ENCODE measurements at regions not wholly inside any gene's neighbourhood (a gene's known extent, or its start where the extent isn't known, plus 50 kb on each side); places are given as distances from the start of the nearest gene placed in this dataset.

DNA sequence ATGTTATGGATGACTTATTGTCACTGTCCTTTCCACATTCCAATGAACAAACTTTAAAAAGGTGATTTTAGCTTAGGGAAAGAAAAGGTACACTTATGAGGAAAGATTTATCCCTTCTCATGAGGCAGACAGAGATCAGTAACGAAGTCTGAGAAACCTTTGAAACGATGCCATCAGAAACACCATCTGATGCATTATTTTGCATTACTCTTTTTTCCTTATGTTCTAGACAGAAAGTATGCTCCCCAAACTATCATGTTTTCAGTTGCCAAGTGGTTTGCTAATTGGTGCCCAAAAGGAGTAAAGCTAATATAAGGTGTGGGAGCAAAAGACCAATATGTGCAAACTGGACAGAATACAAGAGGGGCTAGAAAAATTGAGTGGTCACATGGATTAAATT, 397.7 kb upstream of the RIOK2 start:
- DNase-seq: no peak

GRCh38 chr5:97591781-97592180, 408.7 kb upstream of the RIOK2 start:
- DNase-seq: no peak

GRCh38 chr5:97600486-97600885, 417.4 kb upstream of the RIOK2 start:
- DNase-seq: no peak

GRCh38 chr5:97601651-97602050, 418.6 kb upstream of the RIOK2 start:
- DNase-seq: no peak

- no peak for DNase-seq
These were observed 423.5 kb upstream of the RIOK2 start for GRCh38 chr5:97606531-97606930.

DNA sequence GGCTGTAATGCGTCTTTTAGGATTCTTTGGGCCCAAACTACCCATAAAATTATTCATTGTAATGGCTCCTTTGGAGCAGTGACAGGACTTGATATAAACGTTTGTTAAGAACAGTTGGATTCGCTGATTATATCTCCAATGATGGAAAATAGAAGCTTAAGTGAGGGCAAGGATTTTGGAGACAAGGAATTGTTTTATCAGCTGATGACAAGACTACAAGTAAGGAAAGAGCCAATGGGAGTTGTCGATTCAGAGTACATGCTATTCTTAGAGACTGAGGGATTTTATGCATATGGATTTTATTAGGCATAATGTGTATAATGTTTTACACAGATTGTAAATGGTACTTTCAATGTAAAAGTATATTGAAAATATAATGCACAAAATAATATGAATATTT, 425.5 kb upstream of the RIOK2 start:
- peak; percentile 9 for DNase-seq

DNA sequence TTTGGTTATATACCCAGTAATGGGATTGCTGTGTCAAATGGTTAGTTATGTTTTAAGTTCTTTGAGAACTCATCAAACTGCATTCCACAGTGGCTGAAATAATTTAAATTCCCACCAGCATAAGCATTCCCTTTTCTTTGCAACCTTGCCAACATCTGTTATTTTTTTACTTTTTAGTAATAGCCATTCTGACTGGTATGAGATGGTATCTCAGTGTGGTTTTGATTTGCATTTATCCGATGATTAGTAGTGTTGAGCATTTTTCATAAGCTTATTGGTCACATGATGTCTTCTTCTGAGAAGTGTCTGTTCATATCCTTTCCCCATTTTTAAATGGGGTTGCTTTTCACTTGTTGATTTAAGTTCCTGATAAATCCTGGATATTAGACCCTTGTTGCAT, 435.7 kb upstream of the RIOK2 start:
- no peak for DNase-seq

DNA sequence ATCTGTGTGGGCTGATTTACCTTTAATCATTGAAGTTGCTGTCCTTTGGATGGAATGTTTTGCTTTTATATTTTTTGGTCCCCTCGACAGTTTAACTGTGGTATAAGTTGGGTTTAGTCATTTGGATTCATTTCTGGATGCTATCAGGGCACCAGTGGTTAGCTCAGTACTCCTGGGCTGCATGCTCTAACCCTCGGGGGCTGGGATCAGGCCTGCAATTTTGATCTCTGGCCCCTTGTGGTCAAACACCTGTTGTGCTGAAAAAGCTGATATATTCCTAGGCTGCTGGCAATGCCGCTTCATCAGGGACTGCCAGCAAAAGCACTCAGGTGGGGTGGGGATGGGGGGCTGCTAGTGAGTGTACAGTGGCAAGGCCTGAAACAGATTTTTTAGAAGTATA, 440.4 kb upstream of the RIOK2 start:
- no peak for DNase-seq

- no peak for DNase-seq
These were observed 441.8 kb upstream of the RIOK2 start for GRCh38 chr5:97624886-97625285.

- no peak for DNase-seq
These were observed 444.2 kb upstream of the RIOK2 start for GRCh38 chr5:97627272-97627671.

GRCh38 chr5:97628031-97628430, 445.0 kb upstream of the RIOK2 start:
- DNase-seq: no peak

DNA sequence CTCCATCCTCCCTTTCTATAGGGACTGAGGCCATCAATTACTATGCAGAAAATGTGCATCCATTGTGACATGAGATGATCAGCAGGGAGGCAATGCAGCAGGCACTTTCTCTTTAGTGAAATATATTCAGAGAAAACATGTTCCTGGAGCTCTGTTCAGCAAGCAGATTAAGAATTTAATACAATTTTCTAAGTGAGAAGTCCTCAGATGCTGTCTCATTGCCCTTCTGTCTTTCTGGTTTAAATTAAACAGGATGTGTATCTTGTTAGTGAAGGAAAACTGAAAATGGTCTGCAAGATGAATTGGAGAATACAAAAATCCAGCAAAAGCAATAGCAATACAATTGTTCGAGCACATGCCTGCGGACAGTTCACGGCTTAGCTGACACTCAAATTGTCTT, 445.8 kb upstream of the RIOK2 start:
- DNase-seq: no peak

- peak; percentile 50 for DNase-seq
These were observed 446.2 kb upstream of the RIOK2 start for GRCh38 chr5:97629276-97629675.

- no peak for DNase-seq
These were observed 452.5 kb upstream of the RIOK2 start for GRCh38 chr5:97635553-97635952.

DNA sequence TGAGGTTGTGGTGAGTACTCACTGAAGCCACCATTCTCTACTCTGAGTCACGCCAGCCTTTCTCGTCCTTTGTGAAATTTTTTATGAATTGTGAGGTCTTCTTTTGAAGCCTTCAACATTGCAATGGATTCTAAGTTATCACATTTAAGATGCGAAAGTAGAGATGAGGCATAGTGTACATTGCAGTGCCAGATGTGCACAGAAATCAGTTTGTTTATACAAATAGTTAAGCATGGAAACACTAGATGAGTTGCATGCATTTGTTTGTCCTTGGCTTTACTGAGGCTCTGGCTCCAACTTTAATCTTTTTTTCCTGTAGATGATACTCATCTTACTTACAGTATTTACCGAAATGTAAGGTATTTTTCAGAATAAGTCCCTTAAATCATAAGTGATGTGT, 453.7 kb upstream of the RIOK2 start:
- DNase-seq: no peak

- DNase-seq: no peak
These were observed 458.0 kb upstream of the RIOK2 start for GRCh38 chr5:97641081-97641480.

DNA sequence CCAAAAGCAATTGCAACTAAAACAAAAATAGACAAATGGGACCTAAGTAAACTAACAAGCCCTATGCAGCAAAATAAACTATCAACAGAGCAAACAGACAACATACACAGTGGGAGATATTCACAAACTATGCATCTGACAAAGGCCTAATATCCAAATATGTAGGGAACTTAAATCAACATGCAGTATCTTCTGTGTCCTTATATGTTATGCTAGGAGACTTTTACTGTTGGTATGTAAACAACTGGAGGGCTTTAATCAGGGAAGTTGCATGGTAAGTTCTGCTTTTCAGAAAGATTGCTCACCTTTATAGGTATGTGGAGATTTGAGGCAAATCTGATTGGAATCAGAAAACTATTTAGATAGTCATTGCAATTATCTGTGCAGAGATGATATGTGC, 461.2 kb upstream of the RIOK2 start:
- no peak for DNase-seq

GRCh38 chr5:97644896-97645295, 461.8 kb upstream of the RIOK2 start:
- DNase-seq: no peak

GRCh38 chr5:97657239-97657638, 474.2 kb upstream of the RIOK2 start:
- DNase-seq: no peak

DNA sequence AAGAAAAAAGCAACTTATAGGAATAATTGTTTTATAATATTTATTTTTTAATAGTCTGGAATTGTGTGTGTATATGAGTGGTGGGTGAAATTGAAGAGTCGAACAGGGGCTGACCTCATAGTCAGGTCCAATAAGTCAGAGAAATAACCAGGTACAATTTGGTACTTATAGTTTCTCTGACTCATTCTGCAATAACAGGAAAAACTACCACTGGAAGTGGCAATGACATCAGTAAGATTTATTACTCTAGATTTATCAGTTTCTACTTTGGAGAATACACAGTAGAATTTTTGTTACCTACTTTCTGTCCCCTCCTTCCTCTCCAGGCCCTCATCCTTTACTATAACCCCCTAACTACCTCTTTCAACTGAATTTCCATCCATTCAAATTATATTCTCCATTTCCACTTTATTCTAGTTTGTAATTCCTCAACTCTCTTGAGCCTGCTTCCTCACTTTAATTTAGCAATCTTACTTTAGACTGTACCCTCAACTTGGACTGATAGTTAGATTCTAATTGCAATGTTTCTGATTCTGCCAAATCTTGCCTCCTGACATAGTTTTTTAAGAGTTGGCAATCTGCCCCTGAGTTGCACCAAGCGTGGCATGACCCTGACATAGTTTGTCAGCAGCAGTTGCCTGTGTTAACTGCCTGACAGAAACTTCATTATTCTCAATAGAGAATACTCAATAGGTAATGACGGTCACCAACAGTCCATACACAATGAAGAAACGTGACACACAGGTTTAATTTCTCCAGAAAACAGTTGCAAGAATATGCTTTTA, 475.3 kb upstream of the RIOK2 start:
- no peak for DNase-seq

- no peak for DNase-seq
These were observed 483.7 kb upstream of the RIOK2 start for GRCh38 chr5:97666783-97667182.

- DNase-seq: no peak
These were observed 487.4 kb upstream of the RIOK2 start for GRCh38 chr5:97670447-97670846.

GRCh38 chr5:97676608-97677007, 493.6 kb upstream of the RIOK2 start:
- DNase-seq: no peak

DNA sequence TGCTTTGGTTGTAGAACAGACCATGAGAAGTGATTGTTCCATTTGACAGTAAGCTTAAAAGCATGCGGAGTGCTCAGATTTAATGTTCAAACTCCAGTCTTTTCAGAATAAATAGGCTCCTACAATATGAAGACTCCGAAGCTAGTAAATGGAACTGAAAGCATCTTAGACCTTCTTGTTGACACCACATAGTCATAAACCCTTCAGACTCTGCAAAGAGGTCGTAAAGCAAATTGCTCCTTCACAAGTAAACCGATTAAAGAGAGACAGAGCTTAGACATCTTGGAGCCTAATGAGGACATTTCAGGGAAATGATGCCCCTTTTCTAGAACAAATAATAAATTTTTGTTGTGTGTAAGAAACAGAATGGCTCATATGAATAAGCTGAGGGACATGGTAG, 511.0 kb upstream of the RIOK2 start:
- DNase-seq: no peak
